HL-60 (cell line): ENCODE measurements at regions not wholly inside any gene's neighbourhood (a gene's known extent, or its start where the extent isn't known, plus 50 kb on each side); places are given as distances from the start of the nearest gene placed in this dataset.

Experiments used
- GABPA ChIP-seq: IDR thresholded peaks from 2 replicates; pipeline ENCODE4 v1.6.1; 2012; ENCODE audit warnings: low read depth
- TF ChIP-seq, protein P1 (sequence below): IDR thresholded peaks from one replicate; pipeline ENCODE4 v1.5.1; 2011; ENCODE audit warnings: low read length, control low read depth, inconsistent platforms; ENCODE audit not compliant: insufficient read depth
- TF ChIP-seq, protein P2 (sequence below): IDR thresholded peaks from 2 replicates; pipeline ENCODE4 v1.6.1; 2012; ENCODE audit warnings: low read depth; ENCODE audit not compliant: insufficient replicate concordance

DNA sequence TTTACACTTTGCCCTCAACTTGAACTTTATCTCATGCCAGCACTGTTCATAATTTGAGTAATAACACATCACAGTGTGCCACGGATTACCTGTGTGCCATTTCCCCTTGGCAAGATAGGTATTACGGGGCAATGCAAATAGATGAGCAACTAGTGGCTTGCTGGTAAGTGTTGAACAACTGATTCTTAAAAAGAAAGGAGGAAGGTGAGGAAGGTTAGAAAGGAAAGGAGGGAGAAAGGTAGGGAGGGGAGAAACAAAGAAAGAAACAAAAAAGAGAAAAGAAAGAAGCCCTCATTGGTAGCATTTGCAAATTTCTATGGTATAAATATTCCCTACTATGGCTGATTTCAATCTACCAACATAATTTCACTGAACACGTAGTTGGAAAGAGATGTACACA is 118.2 kb upstream of the OLIG2 start:
- TF ChIP-seq, protein P1, sequence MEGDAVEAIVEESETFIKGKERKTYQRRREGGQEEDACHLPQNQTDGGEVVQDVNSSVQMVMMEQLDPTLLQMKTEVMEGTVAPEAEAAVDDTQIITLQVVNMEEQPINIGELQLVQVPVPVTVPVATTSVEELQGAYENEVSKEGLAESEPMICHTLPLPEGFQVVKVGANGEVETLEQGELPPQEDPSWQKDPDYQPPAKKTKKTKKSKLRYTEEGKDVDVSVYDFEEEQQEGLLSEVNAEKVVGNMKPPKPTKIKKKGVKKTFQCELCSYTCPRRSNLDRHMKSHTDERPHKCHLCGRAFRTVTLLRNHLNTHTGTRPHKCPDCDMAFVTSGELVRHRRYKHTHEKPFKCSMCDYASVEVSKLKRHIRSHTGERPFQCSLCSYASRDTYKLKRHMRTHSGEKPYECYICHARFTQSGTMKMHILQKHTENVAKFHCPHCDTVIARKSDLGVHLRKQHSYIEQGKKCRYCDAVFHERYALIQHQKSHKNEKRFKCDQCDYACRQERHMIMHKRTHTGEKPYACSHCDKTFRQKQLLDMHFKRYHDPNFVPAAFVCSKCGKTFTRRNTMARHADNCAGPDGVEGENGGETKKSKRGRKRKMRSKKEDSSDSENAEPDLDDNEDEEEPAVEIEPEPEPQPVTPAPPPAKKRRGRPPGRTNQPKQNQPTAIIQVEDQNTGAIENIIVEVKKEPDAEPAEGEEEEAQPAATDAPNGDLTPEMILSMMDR: no peak
- TF ChIP-seq, protein P2, sequence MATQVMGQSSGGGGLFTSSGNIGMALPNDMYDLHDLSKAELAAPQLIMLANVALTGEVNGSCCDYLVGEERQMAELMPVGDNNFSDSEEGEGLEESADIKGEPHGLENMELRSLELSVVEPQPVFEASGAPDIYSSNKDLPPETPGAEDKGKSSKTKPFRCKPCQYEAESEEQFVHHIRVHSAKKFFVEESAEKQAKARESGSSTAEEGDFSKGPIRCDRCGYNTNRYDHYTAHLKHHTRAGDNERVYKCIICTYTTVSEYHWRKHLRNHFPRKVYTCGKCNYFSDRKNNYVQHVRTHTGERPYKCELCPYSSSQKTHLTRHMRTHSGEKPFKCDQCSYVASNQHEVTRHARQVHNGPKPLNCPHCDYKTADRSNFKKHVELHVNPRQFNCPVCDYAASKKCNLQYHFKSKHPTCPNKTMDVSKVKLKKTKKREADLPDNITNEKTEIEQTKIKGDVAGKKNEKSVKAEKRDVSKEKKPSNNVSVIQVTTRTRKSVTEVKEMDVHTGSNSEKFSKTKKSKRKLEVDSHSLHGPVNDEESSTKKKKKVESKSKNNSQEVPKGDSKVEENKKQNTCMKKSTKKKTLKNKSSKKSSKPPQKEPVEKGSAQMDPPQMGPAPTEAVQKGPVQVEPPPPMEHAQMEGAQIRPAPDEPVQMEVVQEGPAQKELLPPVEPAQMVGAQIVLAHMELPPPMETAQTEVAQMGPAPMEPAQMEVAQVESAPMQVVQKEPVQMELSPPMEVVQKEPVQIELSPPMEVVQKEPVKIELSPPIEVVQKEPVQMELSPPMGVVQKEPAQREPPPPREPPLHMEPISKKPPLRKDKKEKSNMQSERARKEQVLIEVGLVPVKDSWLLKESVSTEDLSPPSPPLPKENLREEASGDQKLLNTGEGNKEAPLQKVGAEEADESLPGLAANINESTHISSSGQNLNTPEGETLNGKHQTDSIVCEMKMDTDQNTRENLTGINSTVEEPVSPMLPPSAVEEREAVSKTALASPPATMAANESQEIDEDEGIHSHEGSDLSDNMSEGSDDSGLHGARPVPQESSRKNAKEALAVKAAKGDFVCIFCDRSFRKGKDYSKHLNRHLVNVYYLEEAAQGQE: no peak
- no peak for TF ChIP-seq GABPA
